Activated naive CD4-positive, alpha-beta T cell treated with anti-CD3 and anti-CD28 coated beads for 36 hours (primary cell): ENCODE measurements at regions not wholly inside any gene's neighbourhood (a gene's known extent, or its start where the extent isn't known, plus 50 kb on each side); places are given as distances from the start of the nearest gene placed in this dataset.

Experiments
- CTCF ChIA-PET: fragments of 350-600 bp; sonication (Branson Sonifier 250); formaldehyde crosslinking; loops from one replicate; lab custom pipeline; 2021; ENCODE audit warnings: antibody characterized with exemption; lab: Charles Lee
- DNase-seq: peaks from one replicate; pipeline ENCODE4 v3.0.0-alpha.2; 2020
- H3K27ac Mint-ChIP-seq: one replicate; pipeline ENCODE4 v1.8.0; 2021; ENCODE audit warnings: mild to moderate bottlenecking, mixed read lengths
- H3K27me3 Mint-ChIP-seq: one replicate; pipeline ENCODE4 v1.8.0; 2021; ENCODE audit warnings: low read depth, mixed read lengths
- H3K36me3 Mint-ChIP-seq: one replicate; pipeline ENCODE4 v1.8.0; 2021; ENCODE audit warnings: low read depth, mixed read lengths
- H3K4me1 Mint-ChIP-seq: one replicate; pipeline ENCODE4 v1.8.0; 2021; ENCODE audit warnings: low read depth, mixed read lengths
- H3K4me3 Mint-ChIP-seq: one replicate; pipeline ENCODE4 v1.8.0; 2021; ENCODE audit warnings: mild to moderate bottlenecking, moderate library complexity, mixed read lengths
- H3K9me3 Mint-ChIP-seq: one replicate; pipeline ENCODE4 v1.8.0; 2021; ENCODE audit warnings: mixed read lengths
- intact Hi-C: fragments of 100-400 bp; cut with micrococcal nuclease; formaldehyde crosslinking; loops from one replicate; pipeline ENCODE4 v1.15.1; 2023

GRCh38 chr2:103289105-103289725 lies 527.4 kb downstream of the TMEM182 start:
- intact Hi-C loops: no loop called here
- no peaks in the 10 kb centered on the region for H3K4me1 Mint-ChIP-seq
- H3K4me3 Mint-ChIP-seq: no peak overlapping the region
- H3K36me3 Mint-ChIP-seq: no peaks in the 10 kb centered on the region
- H3K27me3 Mint-ChIP-seq: peaks cover 7% of the 10 kb centered on the region
- H3K9me3 Mint-ChIP-seq: no peaks in the 10 kb centered on the region
- CTCF ChIA-PET: no interaction called here
- no peak for DNase-seq
- H3K27ac Mint-ChIP-seq: no peak overlapping the region

GRCh38 chr2:103292573-103292972 lies 530.7 kb downstream of the TMEM182 start:
- H3K4me1 Mint-ChIP-seq: no peaks in the 10 kb centered on the region
- DNase-seq: no peak
- CTCF ChIA-PET: no interaction called here
- H3K36me3 Mint-ChIP-seq: no peaks in the 10 kb centered on the region
- H3K27me3 Mint-ChIP-seq: peaks cover 7% of the 10 kb centered on the region
- intact Hi-C loops: no loop called here
- no peak overlapping the region for H3K27ac Mint-ChIP-seq
- no peaks in the 10 kb centered on the region for H3K9me3 Mint-ChIP-seq
- no peak overlapping the region for H3K4me3 Mint-ChIP-seq

- CTCF ChIA-PET: interaction anchor here (0.6 kb wide), 1 partner anchor 432 kb away, joined by 4 read pairs; no protein-coding TSS in a partner anchor
- H3K27me3 Mint-ChIP-seq: peaks cover 7% of the 10 kb centered on the region
- no peaks in the 10 kb centered on the region for H3K4me1 Mint-ChIP-seq
- H3K9me3 Mint-ChIP-seq: no peaks in the 10 kb centered on the region
- no peak overlapping the region for H3K27ac Mint-ChIP-seq
- no peaks in the 10 kb centered on the region for H3K36me3 Mint-ChIP-seq
- no peak overlapping the region for H3K4me3 Mint-ChIP-seq
- DNase-seq: no peak
- intact Hi-C loops: no loop called here
Measured at GRCh38 chr2:103293067-103293741, 531.4 kb downstream of the TMEM182 start.

GRCh38 chr2:103293742-103294077 lies 531.9 kb downstream of the TMEM182 start:
- no peaks in the 10 kb centered on the region for H3K36me3 Mint-ChIP-seq
- H3K9me3 Mint-ChIP-seq: no peaks in the 10 kb centered on the region
- H3K4me3 Mint-ChIP-seq: no peak overlapping the region
- no peaks in the 10 kb centered on the region for H3K4me1 Mint-ChIP-seq
- intact Hi-C loops: no loop called here
- no peak for DNase-seq
- CTCF ChIA-PET: interaction anchor here (0.6 kb wide), 1 partner anchor 433 kb away, joined by 4 read pairs; no protein-coding TSS in a partner anchor
- H3K27ac Mint-ChIP-seq: no peak overlapping the region
- peaks cover 7% of the 10 kb centered on the region for H3K27me3 Mint-ChIP-seq

GRCh38 chr2:103294420-103294819 lies 532.6 kb downstream of the TMEM182 start:
- H3K4me3 Mint-ChIP-seq: no peak overlapping the region
- intact Hi-C loops: no loop called here

GRCh38 chr2:103295591-103295990 lies 533.8 kb downstream of the TMEM182 start:
- Mint-ChIP-seq H3K4me1 (no peaks in the 10 kb centered on the region), H3K36me3 (no peaks in the 10 kb centered on the region), H3K9me3 (no peaks in the 10 kb centered on the region), H3K27ac (no peak overlapping the region), H3K27me3 (peaks cover 7% of the 10 kb centered on the region), H3K4me3 (no peak overlapping the region)
- CTCF ChIA-PET: no interaction called here
- intact Hi-C loops: no loop called here
- no peak for DNase-seq

More at GRCh38 chr2:103294420-103294819, 532.6 kb downstream of the TMEM182 start:
- H3K9me3 Mint-ChIP-seq: no peaks in the 10 kb centered on the region
- H3K27me3 Mint-ChIP-seq: peaks cover 7% of the 10 kb centered on the region
- CTCF ChIA-PET: no interaction called here
- H3K4me1 Mint-ChIP-seq: no peaks in the 10 kb centered on the region
- DNase-seq: no peak
- no peaks in the 10 kb centered on the region for H3K36me3 Mint-ChIP-seq
- H3K27ac Mint-ChIP-seq: no peak overlapping the region

- CTCF ChIA-PET: no interaction called here
- no peak for DNase-seq
- H3K27me3 Mint-ChIP-seq: no peaks in the 10 kb centered on the region
Measured at GRCh38 chr2:103324671-103325070, 562.8 kb downstream of the TMEM182 start.

GRCh38 chr2:103327386-103327785 lies 565.6 kb downstream of the TMEM182 start:
- DNase-seq: no peak
- Mint-ChIP-seq H3K27ac (no peak overlapping the region), H3K9me3 (peaks cover 2% of the 10 kb centered on the region), H3K4me1 (no peaks in the 10 kb centered on the region), H3K36me3 (no peaks in the 10 kb centered on the region), H3K4me3 (no peak overlapping the region), H3K27me3 (no peaks in the 10 kb centered on the region)
- CTCF ChIA-PET: interaction anchor here (0.6 kb wide), 1 partner anchor 15 kb away, joined by 4 read pairs; no protein-coding TSS in a partner anchor
- intact Hi-C loops: no loop called here

More at GRCh38 chr2:103324671-103325070, 562.8 kb downstream of the TMEM182 start:
- no peak overlapping the region for H3K27ac Mint-ChIP-seq
- no peaks in the 10 kb centered on the region for H3K9me3 Mint-ChIP-seq
- H3K4me3 Mint-ChIP-seq: no peak overlapping the region
- H3K36me3 Mint-ChIP-seq: no peaks in the 10 kb centered on the region
- intact Hi-C loops: no loop called here
- no peaks in the 10 kb centered on the region for H3K4me1 Mint-ChIP-seq

- Mint-ChIP-seq H3K27ac (no peak overlapping the region), H3K27me3 (no peaks in the 10 kb centered on the region), H3K9me3 (peaks cover 2% of the 10 kb centered on the region), H3K4me3 (no peak overlapping the region), H3K36me3 (no peaks in the 10 kb centered on the region), H3K4me1 (no peaks in the 10 kb centered on the region)
- intact Hi-C loops: no loop called here
- CTCF ChIA-PET: no interaction called here
- DNase-seq: no peak
Measured at GRCh38 chr2:103327966-103328365, 566.1 kb downstream of the TMEM182 start.

- CTCF ChIA-PET: no interaction called here
- Mint-ChIP-seq H3K27me3 (no peaks in the 10 kb centered on the region), H3K4me1 (no peaks in the 10 kb centered on the region), H3K9me3 (peaks cover 4% of the 10 kb centered on the region), H3K4me3 (no peak overlapping the region), H3K27ac (no peak overlapping the region), H3K36me3 (no peaks in the 10 kb centered on the region)
- intact Hi-C loops: no loop called here
- DNase-seq: no peak
Measured at GRCh38 chr2:103335403-103335802, 573.6 kb downstream of the TMEM182 start.

GRCh38 chr2:103338819-103339218 lies 577.0 kb downstream of the TMEM182 start:
- Mint-ChIP-seq H3K36me3 (no peaks in the 10 kb centered on the region), H3K27me3 (no peaks in the 10 kb centered on the region), H3K4me3 (no peak overlapping the region), H3K27ac (no peak overlapping the region), H3K9me3 (peaks cover 7% of the 10 kb centered on the region), H3K4me1 (no peaks in the 10 kb centered on the region)
- DNase-seq: no peak
- CTCF ChIA-PET: no interaction called here
- intact Hi-C loops: no loop called here

- H3K9me3 Mint-ChIP-seq: peaks cover 8% of the 10 kb centered on the region
- no peak for DNase-seq
- CTCF ChIA-PET: no interaction called here
- no peaks in the 10 kb centered on the region for H3K36me3 Mint-ChIP-seq
- H3K27ac Mint-ChIP-seq: no peak overlapping the region
- intact Hi-C loops: no loop called here
- no peaks in the 10 kb centered on the region for H3K27me3 Mint-ChIP-seq
- H3K4me1 Mint-ChIP-seq: no peaks in the 10 kb centered on the region
- no peak overlapping the region for H3K4me3 Mint-ChIP-seq
Measured at GRCh38 chr2:103346780-103347179, 584.9 kb downstream of the TMEM182 start.

GRCh38 chr2:103353774-103354173 lies 591.9 kb downstream of the TMEM182 start:
- Mint-ChIP-seq H3K36me3 (no peaks in the 10 kb centered on the region), H3K27me3 (no peaks in the 10 kb centered on the region), H3K4me1 (no peaks in the 10 kb centered on the region), H3K4me3 (no peak overlapping the region), H3K9me3 (no peaks in the 10 kb centered on the region), H3K27ac (no peak overlapping the region)
- DNase-seq: no peak
- CTCF ChIA-PET: no interaction called here
- intact Hi-C loops: no loop called here
